Activated CD4-positive, alpha-beta T cell treated with anti-CD3 and anti-CD28 coated beads, Interleukin-2, amount 10 ng/mL, durations not matched to agents 7 days and 5 days (primary cell): ENCODE measurements at regions not wholly inside any gene's neighbourhood (a gene's known extent, or its start where the extent isn't known, plus 50 kb on each side); places are given as distances from the start of the nearest gene placed in this dataset.

Experiments
- CTCF ChIA-PET: fragments of 350-600 bp; sonication (Branson Sonifier 250); formaldehyde crosslinking; loops from one replicate; lab custom pipeline; 2021; ENCODE audit warnings: antibody characterized with exemption; lab: Charles Lee
- POLR2A ChIA-PET: fragments of 350-600 bp; sonication (Branson Sonifier 250); formaldehyde crosslinking; loops from one replicate; lab custom pipeline; 2021; ENCODE audit warnings: antibody characterized with exemption; lab: Charles Lee
- DNase-seq: peaks from one replicate; pipeline ENCODE4 v3.0.0-alpha.2; 2020
- H3K27ac Mint-ChIP-seq: one replicate; pipeline ENCODE4 v1.8.0; 2021; ENCODE audit warnings: mild to moderate bottlenecking, moderate library complexity, mixed read lengths
- H3K27me3 Mint-ChIP-seq: one replicate; pipeline ENCODE4 v1.8.0; 2021; ENCODE audit warnings: mixed read lengths
- H3K36me3 Mint-ChIP-seq: one replicate; pipeline ENCODE4 v1.8.0; 2021; ENCODE audit warnings: low read depth, mixed read lengths
- H3K4me1 Mint-ChIP-seq: one replicate; pipeline ENCODE4 v1.8.0; 2021; ENCODE audit warnings: mixed read lengths
- H3K4me3 Mint-ChIP-seq: one replicate; pipeline ENCODE4 v1.8.0; 2021; ENCODE audit warnings: mild to moderate bottlenecking, moderate library complexity, mixed read lengths
- H3K9me3 Mint-ChIP-seq: one replicate; pipeline ENCODE4 v1.8.0; 2021; ENCODE audit warnings: mixed read lengths

- Mint-ChIP-seq H3K36me3 (no peaks in the 10 kb centered on the region), H3K9me3 (no peaks in the 10 kb centered on the region), H3K4me1 (no peaks in the 10 kb centered on the region), H3K27me3 (no peaks in the 10 kb centered on the region), H3K4me3 (no peak overlapping the region), H3K27ac (no peak overlapping the region)
- DNase-seq: no peak
- ChIA-PET CTCF (no interaction called here), POLR2A (no interaction called here)
Observed at GRCh38 chr5:106854922-106855321, 815.8 kb downstream of the EFNA5 start.

GRCh38 chr5:106854105-106854687 lies 816.5 kb downstream of the EFNA5 start:
- DNase-seq: no peak
- Mint-ChIP-seq H3K9me3 (no peaks in the 10 kb centered on the region), H3K27ac (no peak overlapping the region), H3K27me3 (no peaks in the 10 kb centered on the region), H3K4me3 (no peak overlapping the region), H3K36me3 (no peaks in the 10 kb centered on the region), H3K4me1 (no peaks in the 10 kb centered on the region)
- CTCF ChIA-PET: no interaction called here
- POLR2A ChIA-PET: no interaction called here

- no peak overlapping the region for H3K27ac Mint-ChIP-seq
- no peak for DNase-seq
- CTCF ChIA-PET: no interaction called here
- H3K36me3 Mint-ChIP-seq: no peaks in the 10 kb centered on the region
- POLR2A ChIA-PET: no interaction called here
- no peak overlapping the region for H3K4me3 Mint-ChIP-seq
- H3K9me3 Mint-ChIP-seq: no peaks in the 10 kb centered on the region
- H3K27me3 Mint-ChIP-seq: no peaks in the 10 kb centered on the region
- H3K4me1 Mint-ChIP-seq: no peaks in the 10 kb centered on the region
Observed at GRCh38 chr5:106853266-106853665, 817.5 kb downstream of the EFNA5 start.

- POLR2A ChIA-PET: no interaction called here
- Mint-ChIP-seq H3K27me3 (no peaks in the 10 kb centered on the region), H3K36me3 (no peaks in the 10 kb centered on the region), H3K9me3 (no peaks in the 10 kb centered on the region), H3K4me3 (no peak overlapping the region), H3K4me1 (no peaks in the 10 kb centered on the region), H3K27ac (no peak overlapping the region)
- DNase-seq: no peak
- CTCF ChIA-PET: no interaction called here
Observed at GRCh38 chr5:106849266-106849665, 821.5 kb downstream of the EFNA5 start.

- CTCF ChIA-PET: no interaction called here
- DNase-seq: no peak
- Mint-ChIP-seq H3K4me1 (no peaks in the 10 kb centered on the region), H3K36me3 (no peaks in the 10 kb centered on the region), H3K4me3 (no peak overlapping the region), H3K27me3 (no peaks in the 10 kb centered on the region), H3K27ac (no peak overlapping the region), H3K9me3 (peaks cover 5% of the 10 kb centered on the region)
- POLR2A ChIA-PET: no interaction called here
Observed at GRCh38 chr5:106843812-106844416, 826.8 kb downstream of the EFNA5 start.

- Mint-ChIP-seq H3K27me3 (no peaks in the 10 kb centered on the region), H3K27ac (no peak overlapping the region), H3K4me1 (no peaks in the 10 kb centered on the region), H3K4me3 (no peak overlapping the region), H3K36me3 (no peaks in the 10 kb centered on the region), H3K9me3 (peaks cover under 1% of the 10 kb centered on the region)
- POLR2A ChIA-PET: no interaction called here
- CTCF ChIA-PET: no interaction called here
- DNase-seq: no peak
Observed at GRCh38 chr5:106833517-106833916, 837.2 kb downstream of the EFNA5 start.

DNA sequence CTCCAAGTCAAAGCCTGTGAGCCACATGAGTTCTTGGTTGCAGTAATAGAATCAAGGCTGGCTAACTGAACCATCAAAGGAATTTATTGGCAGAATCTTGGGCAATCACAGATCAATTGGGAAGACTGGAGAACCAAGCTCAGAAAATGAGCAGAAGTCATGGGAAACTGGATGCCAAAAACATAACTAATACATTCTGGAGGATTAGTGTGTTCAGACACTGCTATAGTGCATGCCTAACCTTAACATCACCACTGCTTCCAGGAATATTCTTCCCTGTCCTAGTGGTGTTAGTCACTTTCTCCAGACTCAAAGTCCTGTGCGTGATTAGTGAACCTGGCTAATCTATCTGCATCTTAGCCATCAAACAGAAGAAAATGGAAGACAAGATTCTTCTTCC lies 843.7 kb downstream of the EFNA5 start:
- no peaks in the 10 kb centered on the region for H3K4me1 Mint-ChIP-seq
- no peak overlapping the region for H3K27ac Mint-ChIP-seq
- CTCF ChIA-PET: no interaction called here
- H3K27me3 Mint-ChIP-seq: no peaks in the 10 kb centered on the region
- no peaks in the 10 kb centered on the region for H3K36me3 Mint-ChIP-seq
- POLR2A ChIA-PET: no interaction called here
- no peak overlapping the region for H3K4me3 Mint-ChIP-seq
- H3K9me3 Mint-ChIP-seq: no peaks in the 10 kb centered on the region
- no peak for DNase-seq

DNA sequence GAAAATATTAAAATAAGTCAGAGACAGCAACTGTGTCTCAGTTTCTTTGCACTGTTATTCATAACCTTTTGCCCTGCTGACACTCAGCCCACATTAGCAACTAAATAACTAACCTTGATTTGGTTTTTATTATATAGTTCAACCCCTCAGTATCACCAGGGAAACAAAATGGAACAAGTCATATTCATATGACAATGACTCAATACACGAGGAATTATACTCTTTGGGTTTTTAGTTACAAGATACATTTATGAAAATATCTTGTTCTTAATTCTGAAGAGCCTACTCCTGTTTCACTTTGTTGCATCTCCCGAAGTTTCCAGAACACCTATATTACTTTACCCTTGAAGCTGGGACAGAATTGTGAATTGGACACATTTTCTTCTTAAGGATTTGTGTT lies 845.4 kb downstream of the EFNA5 start:
- H3K36me3 Mint-ChIP-seq: no peaks in the 10 kb centered on the region
- POLR2A ChIA-PET: no interaction called here
- H3K27me3 Mint-ChIP-seq: no peaks in the 10 kb centered on the region
- no peaks in the 10 kb centered on the region for H3K4me1 Mint-ChIP-seq
- H3K9me3 Mint-ChIP-seq: no peaks in the 10 kb centered on the region
- CTCF ChIA-PET: no interaction called here
- no peak overlapping the region for H3K27ac Mint-ChIP-seq
- H3K4me3 Mint-ChIP-seq: no peak overlapping the region
- DNase-seq: no peak

- H3K27me3 Mint-ChIP-seq: no peaks in the 10 kb centered on the region
Observed at GRCh38 chr5:106822851-106823250, 847.9 kb downstream of the EFNA5 start.

DNA sequence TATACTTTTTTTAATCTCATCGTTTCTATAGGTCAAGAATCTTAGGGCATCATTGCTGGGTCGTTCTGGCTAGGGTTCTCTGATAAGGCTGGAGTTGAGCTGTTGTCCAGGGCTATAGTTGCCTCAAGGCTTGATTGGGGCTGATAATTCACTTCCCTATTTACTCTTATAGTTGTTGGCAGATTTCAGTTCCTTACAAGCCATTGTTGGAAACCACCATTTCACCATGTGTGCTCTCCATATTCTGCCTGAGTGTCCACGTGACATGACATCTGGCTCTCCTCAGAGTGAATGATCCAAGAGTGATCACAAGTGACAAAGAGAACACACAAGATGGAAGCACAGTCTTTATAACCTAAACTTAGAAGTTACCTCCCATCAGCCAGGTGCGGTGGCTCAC lies 852.2 kb downstream of the EFNA5 start:
- no peaks in the 10 kb centered on the region for H3K36me3 Mint-ChIP-seq
- ChIA-PET CTCF (no interaction called here), POLR2A (no interaction called here)
- H3K4me3 Mint-ChIP-seq: no peak overlapping the region
- DNase-seq: no peak
- H3K4me1 Mint-ChIP-seq: no peaks in the 10 kb centered on the region
- H3K27ac Mint-ChIP-seq: no peak overlapping the region
- H3K9me3 Mint-ChIP-seq: no peaks in the 10 kb centered on the region
- H3K27me3 Mint-ChIP-seq: no peaks in the 10 kb centered on the region

More at GRCh38 chr5:106822851-106823250, 847.9 kb downstream of the EFNA5 start:
- H3K4me3 Mint-ChIP-seq: no peak overlapping the region
- CTCF ChIA-PET: no interaction called here
- DNase-seq: no peak
- no peak overlapping the region for H3K27ac Mint-ChIP-seq
- H3K36me3 Mint-ChIP-seq: no peaks in the 10 kb centered on the region
- no peaks in the 10 kb centered on the region for H3K4me1 Mint-ChIP-seq
- POLR2A ChIA-PET: no interaction called here
- no peaks in the 10 kb centered on the region for H3K9me3 Mint-ChIP-seq

GRCh38 chr5:106814961-106815360 lies 855.8 kb downstream of the EFNA5 start:
- Mint-ChIP-seq H3K4me3 (no peak overlapping the region), H3K27ac (no peak overlapping the region), H3K36me3 (no peaks in the 10 kb centered on the region), H3K4me1 (no peaks in the 10 kb centered on the region), H3K27me3 (no peaks in the 10 kb centered on the region), H3K9me3 (no peaks in the 10 kb centered on the region)
- POLR2A ChIA-PET: no interaction called here
- CTCF ChIA-PET: no interaction called here
- DNase-seq: no peak

DNA sequence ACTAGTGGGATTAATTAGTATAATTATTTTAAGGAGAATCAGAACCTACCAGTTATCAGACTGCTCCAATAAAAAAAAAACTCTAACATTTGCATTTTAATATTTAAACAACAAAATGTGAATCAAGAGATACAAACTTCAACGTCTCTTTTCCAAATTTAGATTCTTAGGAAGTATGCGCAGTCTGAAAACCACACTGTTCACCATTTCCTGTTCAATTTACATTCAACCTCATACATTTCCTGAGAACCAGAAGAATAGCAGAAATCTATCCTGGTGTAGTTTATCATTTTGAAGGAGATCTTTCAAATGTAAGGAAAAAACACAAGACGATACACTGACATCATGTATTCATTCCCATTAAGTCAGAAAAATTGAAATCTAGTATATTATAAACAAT lies 869.2 kb downstream of the EFNA5 start:
- no peak for DNase-seq
- Mint-ChIP-seq H3K27me3 (no peaks in the 10 kb centered on the region), H3K9me3 (no peaks in the 10 kb centered on the region), H3K36me3 (no peaks in the 10 kb centered on the region), H3K4me1 (no peaks in the 10 kb centered on the region), H3K4me3 (no peak overlapping the region), H3K27ac (no peak overlapping the region)
- CTCF ChIA-PET: no interaction called here
- POLR2A ChIA-PET: no interaction called here

DNA sequence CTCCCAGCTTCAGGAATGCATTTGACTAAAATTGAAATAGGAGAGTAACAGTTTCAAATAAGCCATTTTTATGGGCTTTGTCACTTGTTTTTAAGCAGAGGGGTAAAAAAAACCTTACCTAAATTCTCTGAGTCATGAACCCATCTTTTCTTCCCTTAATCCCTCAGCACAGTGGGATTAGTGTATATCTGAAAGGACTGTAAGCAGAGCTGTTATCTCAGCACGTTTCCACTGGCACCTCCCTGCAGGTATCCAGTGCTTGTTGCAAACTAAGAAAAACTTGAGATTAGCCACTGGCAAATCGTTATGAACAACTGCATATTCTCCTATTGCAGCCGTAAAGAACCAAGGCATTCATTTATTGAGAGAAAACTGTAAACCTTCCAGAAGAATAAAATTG lies 872.7 kb downstream of the EFNA5 start:
- H3K27me3 Mint-ChIP-seq: no peaks in the 10 kb centered on the region
- no peaks in the 10 kb centered on the region for H3K36me3 Mint-ChIP-seq
- H3K27ac Mint-ChIP-seq: no peak overlapping the region
- ChIA-PET POLR2A (no interaction called here), CTCF (no interaction called here)
- H3K4me1 Mint-ChIP-seq: no peaks in the 10 kb centered on the region
- no peak for DNase-seq
- H3K9me3 Mint-ChIP-seq: no peaks in the 10 kb centered on the region
- no peak overlapping the region for H3K4me3 Mint-ChIP-seq

- Mint-ChIP-seq H3K9me3 (no peaks in the 10 kb centered on the region), H3K27ac (no peak overlapping the region), H3K36me3 (no peaks in the 10 kb centered on the region), H3K27me3 (no peaks in the 10 kb centered on the region), H3K4me1 (no peaks in the 10 kb centered on the region), H3K4me3 (no peak overlapping the region)
- POLR2A ChIA-PET: no interaction called here
- DNase-seq: no peak
- CTCF ChIA-PET: no interaction called here
Observed at GRCh38 chr5:106796081-106796480, 874.7 kb downstream of the EFNA5 start.
